ENCODE measurements at regions not wholly inside any gene's neighbourhood (a gene's known extent, or its start where the extent isn't known, plus 50 kb on each side); places are given as distances from the start of the nearest gene placed in this dataset.

- Histone ChIP-seq H3K9me3 (no peaks in the 10 kb centered on the region), H3K4me1 (peaks cover 0 to 13% (median 8%) of the 10 kb centered on the region in 4 donors), H3K36me3 (no peaks in the 10 kb centered on the region), H3K27ac (no peak overlapping the region), H3K27me3 (no peaks in the 10 kb centered on the region), H3K4me3 (no peak overlapping the region)
- no peak for DNase-seq
- TF ChIP-seq CTCF (IDR thresholded peaks at IDR 0.05): no peak
- intact Hi-C loops (cut with DNase I; ENCODE audit: low total_unique reads): no loop called here
Observed at GRCh38 chr6:138652824-138653223, 120.7 kb upstream of the CCDC28A start.

GRCh38 chr6:138653435-138653834 is 120.1 kb upstream of the CCDC28A start:
- H3K4me3 ChIP-seq: no peak overlapping the region
- peaks cover 0 to 13% (median 8%) of the 10 kb centered on the region in 4 donors for H3K4me1 ChIP-seq
- H3K27ac ChIP-seq: no peak overlapping the region
- no peak for TF ChIP-seq CTCF (IDR thresholded peaks at IDR 0.05)
- DNase-seq: no peak
- no peaks in the 10 kb centered on the region for H3K36me3 ChIP-seq
- H3K9me3 ChIP-seq: no peaks in the 10 kb centered on the region
- intact Hi-C loops (cut with DNase I; ENCODE audit: low total_unique reads): no loop called here
- H3K27me3 ChIP-seq: no peaks in the 10 kb centered on the region

GRCh38 chr6:138654715-138655634 is 118.6 kb upstream of the CCDC28A start:
- no peak for TF ChIP-seq CTCF (IDR thresholded peaks at IDR 0.05)
- intact Hi-C loops (cut with DNase I; ENCODE audit: low total_unique reads): no loop called here
- no peak for DNase-seq
- H3K27ac ChIP-seq: no peak overlapping the region
- H3K4me3 ChIP-seq: no peak overlapping the region
- peaks cover 0 to 13% (median 8%) of the 10 kb centered on the region in 4 donors for H3K4me1 ChIP-seq
- no peaks in the 10 kb centered on the region for H3K27me3 ChIP-seq
- H3K36me3 ChIP-seq: no peaks in the 10 kb centered on the region
- no peaks in the 10 kb centered on the region for H3K9me3 ChIP-seq

GRCh38 chr6:138655828-138656227 is 117.7 kb upstream of the CCDC28A start:
- H3K27me3 ChIP-seq: no peaks in the 10 kb centered on the region
- no peaks in the 10 kb centered on the region for H3K36me3 ChIP-seq
- peak in 1 of 2 donors; percentile 30 for DNase-seq
- H3K4me1 ChIP-seq: peaks cover 0 to 13% (median 8%) of the 10 kb centered on the region in 4 donors
- no peak for TF ChIP-seq CTCF (IDR thresholded peaks at IDR 0.05)
- intact Hi-C loops (cut with DNase I; ENCODE audit: low total_unique reads): no loop called here
- no peaks in the 10 kb centered on the region for H3K9me3 ChIP-seq
- no peak overlapping the region for H3K27ac ChIP-seq
- H3K4me3 ChIP-seq: no peak overlapping the region

GRCh38 chr6:138656364-138657064 is 117.1 kb upstream of the CCDC28A start:
- Histone ChIP-seq H3K9me3 (no peaks in the 10 kb centered on the region), H3K4me1 (peaks cover 0 to 13% (median 8%) of the 10 kb centered on the region in 4 donors), H3K27me3 (no peaks in the 10 kb centered on the region), H3K36me3 (no peaks in the 10 kb centered on the region), H3K27ac (no peak overlapping the region), H3K4me3 (no peak overlapping the region)
- no peak for DNase-seq
- no peak for TF ChIP-seq CTCF (IDR thresholded peaks at IDR 0.05)
- intact Hi-C loops (cut with DNase I; ENCODE audit: low total_unique reads): no loop called here

Measured in tibial artery (tissue), 4 donors.